ENCODE measurements at regions not wholly inside any gene's neighbourhood (a gene's known extent, or its start where the extent isn't known, plus 50 kb on each side); places are given as distances from the start of the nearest gene placed in this dataset.

DNA sequence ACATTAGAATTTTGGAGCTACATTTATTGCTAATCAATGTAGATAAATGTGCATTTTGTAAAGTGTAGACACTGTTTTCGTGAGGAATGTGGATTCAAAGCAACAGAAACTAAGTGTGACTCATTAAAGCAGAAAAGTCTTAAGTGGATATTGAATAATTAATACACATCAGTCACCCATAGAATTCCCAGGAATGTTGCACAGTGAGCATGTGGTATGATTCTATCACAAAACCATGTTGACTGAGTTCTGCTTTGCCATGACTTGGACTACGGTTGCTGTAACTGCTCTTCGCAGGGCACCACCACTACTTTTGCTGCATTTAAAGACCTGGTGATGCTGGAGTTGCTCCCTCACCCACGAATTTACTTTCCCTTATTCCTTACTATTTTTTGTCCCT lies 471.8 kb downstream of the KCNT2 start:
- no peaks in the 10 kb centered on the region for H3K27me3 ChIP-seq (replicated peaks; ENCODE audit: insufficient read depth)
- H3K4me1 ChIP-seq (ENCODE audit: control insufficient read depth in 1 of 2, low read depth in 2 of 2), result no peaks in the 10 kb centered on the region
- H3K4me3 ChIP-seq, result no peak overlapping the region
- H3K9me3 ChIP-seq, result no peaks in the 10 kb centered on the region
- TF ChIP-seq, protein P1, sequence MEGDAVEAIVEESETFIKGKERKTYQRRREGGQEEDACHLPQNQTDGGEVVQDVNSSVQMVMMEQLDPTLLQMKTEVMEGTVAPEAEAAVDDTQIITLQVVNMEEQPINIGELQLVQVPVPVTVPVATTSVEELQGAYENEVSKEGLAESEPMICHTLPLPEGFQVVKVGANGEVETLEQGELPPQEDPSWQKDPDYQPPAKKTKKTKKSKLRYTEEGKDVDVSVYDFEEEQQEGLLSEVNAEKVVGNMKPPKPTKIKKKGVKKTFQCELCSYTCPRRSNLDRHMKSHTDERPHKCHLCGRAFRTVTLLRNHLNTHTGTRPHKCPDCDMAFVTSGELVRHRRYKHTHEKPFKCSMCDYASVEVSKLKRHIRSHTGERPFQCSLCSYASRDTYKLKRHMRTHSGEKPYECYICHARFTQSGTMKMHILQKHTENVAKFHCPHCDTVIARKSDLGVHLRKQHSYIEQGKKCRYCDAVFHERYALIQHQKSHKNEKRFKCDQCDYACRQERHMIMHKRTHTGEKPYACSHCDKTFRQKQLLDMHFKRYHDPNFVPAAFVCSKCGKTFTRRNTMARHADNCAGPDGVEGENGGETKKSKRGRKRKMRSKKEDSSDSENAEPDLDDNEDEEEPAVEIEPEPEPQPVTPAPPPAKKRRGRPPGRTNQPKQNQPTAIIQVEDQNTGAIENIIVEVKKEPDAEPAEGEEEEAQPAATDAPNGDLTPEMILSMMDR (IDR thresholded peaks at IDR 0.05), result no peak
- H3K36me3 ChIP-seq, result no peaks in the 10 kb centered on the region
- no peak overlapping the region for H3K27ac ChIP-seq
- no peak for DNase-seq (ENCODE audit: low spot score)
- ATAC-seq (ENCODE audit: insufficient number of reproducible peaks, low FRiP score, low read depth), result no peak

DNA sequence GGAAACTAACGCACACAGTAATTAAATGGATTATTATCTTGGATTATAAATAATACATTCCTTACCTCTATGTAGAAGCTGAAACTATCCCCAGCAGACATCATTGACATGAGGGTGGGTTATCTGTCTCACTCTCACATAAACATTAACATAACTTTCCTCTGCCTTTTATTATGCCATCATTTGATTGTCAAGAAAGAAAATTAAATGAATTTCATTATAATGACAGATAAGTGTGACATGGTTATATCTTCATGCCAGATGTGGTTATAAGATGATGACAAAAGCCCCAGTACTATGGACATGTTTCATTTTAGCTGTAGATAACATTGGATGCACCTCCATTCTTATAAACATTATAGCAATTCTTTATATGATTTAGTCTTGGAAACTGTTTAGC lies 476.5 kb downstream of the KCNT2 start:
- TF ChIP-seq, protein P1 (IDR thresholded peaks at IDR 0.05), result no peak
- H3K36me3 ChIP-seq, result no peaks in the 10 kb centered on the region
- no peak overlapping the region for H3K4me3 ChIP-seq
- peaks cover 14 to 17% of the 10 kb centered on the region in 2 donors for H3K4me1 ChIP-seq (ENCODE audit: control insufficient read depth in 1 of 2, low read depth in 2 of 2)
- DNase-seq (ENCODE audit: low spot score) (no peak), ATAC-seq (ENCODE audit: insufficient number of reproducible peaks, low FRiP score, low read depth) (no peak)
- no peaks in the 10 kb centered on the region for H3K9me3 ChIP-seq
- no peaks in the 10 kb centered on the region for H3K27me3 ChIP-seq (replicated peaks; ENCODE audit: insufficient read depth)
- H3K27ac ChIP-seq, result no peak overlapping the region

DNA sequence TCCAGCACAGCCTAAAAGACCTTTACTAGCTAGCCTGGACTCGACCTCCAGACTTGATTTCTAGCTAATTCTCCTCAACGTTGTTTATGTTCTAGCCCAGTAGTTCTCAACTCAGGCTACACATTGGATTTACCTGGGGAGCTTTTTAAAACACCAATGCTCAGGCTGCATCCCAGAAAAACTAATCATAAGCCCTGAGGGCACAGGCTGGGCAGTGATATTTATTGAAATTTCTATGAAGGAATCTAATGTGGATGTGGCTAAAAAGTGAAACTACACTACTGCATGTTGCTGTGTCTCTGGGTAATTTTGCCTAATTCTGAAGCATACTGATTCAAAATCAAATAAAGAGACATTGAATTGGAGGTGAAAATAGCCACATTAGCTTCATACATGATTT lies 479.4 kb downstream of the KCNT2 start:
- no peak for ATAC-seq (ENCODE audit: insufficient number of reproducible peaks, low FRiP score, low read depth)
- no peak overlapping the region for H3K27ac ChIP-seq

DNA sequence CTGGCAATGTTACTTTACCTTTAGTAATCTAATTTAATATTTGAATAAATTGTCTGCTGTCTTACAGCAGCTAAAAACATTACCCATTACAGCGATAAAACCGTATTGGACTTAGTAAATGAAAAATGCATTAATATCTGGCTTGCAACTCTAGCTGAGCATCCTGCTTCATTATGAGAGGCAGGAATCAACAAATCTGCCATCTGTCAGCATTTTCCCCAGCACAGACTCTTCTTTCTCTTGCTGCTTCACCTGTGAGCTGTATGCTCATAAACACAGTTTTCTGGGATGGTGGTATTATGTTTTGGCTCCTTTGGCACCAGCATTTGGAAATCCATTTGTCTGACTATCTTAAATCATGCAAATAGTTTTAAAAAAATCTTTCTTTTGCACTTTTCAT lies 487.1 kb downstream of the KCNT2 start:
- no peaks in the 10 kb centered on the region for H3K36me3 ChIP-seq
- no peaks in the 10 kb centered on the region for H3K27me3 ChIP-seq (replicated peaks; ENCODE audit: insufficient read depth)
- ATAC-seq (ENCODE audit: insufficient number of reproducible peaks, low FRiP score, low read depth) (no peak), DNase-seq (ENCODE audit: low spot score) (no peak)
- TF ChIP-seq, protein P1 (IDR thresholded peaks at IDR 0.05), result no peak
- H3K9me3 ChIP-seq, result no peaks in the 10 kb centered on the region
- H3K4me3 ChIP-seq, result no peak overlapping the region
- H3K27ac ChIP-seq, result no peak overlapping the region
- peaks cover under 1 to 5% of the 10 kb centered on the region in 2 donors for H3K4me1 ChIP-seq (ENCODE audit: control insufficient read depth in 1 of 2, low read depth in 2 of 2)

More for the DNA sequence above, 479.4 kb downstream of the KCNT2 start:
- Histone ChIP-seq H3K9me3 (no peaks in the 10 kb centered on the region), H3K27me3 (replicated peaks; ENCODE audit: insufficient read depth) (no peaks in the 10 kb centered on the region), H3K36me3 (no peaks in the 10 kb centered on the region), H3K4me3 (peak overlapping the region; percentile 42), H3K4me1 (ENCODE audit: control insufficient read depth in 1 of 2, low read depth in 2 of 2) (peaks cover 14 to 17% of the 10 kb centered on the region in 2 donors)
- no peak for DNase-seq (ENCODE audit: low spot score)
- TF ChIP-seq, protein P1 (IDR thresholded peaks at IDR 0.05), result no peak

DNA sequence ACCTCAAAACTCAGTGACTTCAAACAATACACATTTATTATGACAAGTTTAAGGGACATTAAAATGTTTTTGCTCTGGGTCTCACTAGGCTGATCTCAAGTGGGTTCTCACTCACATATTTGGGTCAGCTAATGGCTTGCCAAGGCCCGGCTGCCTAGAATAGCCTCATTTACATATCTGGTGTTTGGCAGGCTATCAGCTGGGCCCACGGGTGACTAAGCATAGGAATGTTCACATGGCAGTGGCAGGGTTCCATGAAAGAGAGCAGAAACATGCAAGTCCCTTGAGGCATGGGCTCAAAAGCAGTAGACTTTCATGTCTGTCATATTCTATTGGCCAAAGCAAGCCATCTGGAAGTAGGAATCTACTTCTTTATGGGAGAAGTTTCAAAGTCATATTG lies 492.6 kb downstream of the KCNT2 start:
- TF ChIP-seq, protein P1 (IDR thresholded peaks at IDR 0.05), result no peak
- Histone ChIP-seq H3K4me1 (ENCODE audit: control insufficient read depth in 1 of 2, low read depth in 2 of 2) (peaks cover 12 to 24% of the 10 kb centered on the region in 2 donors), H3K27ac (no peak overlapping the region), H3K4me3 (no peak overlapping the region), H3K36me3 (no peaks in the 10 kb centered on the region), H3K27me3 (replicated peaks; ENCODE audit: insufficient read depth) (no peaks in the 10 kb centered on the region), H3K9me3 (no peaks in the 10 kb centered on the region)
- peak; percentile 73 for DNase-seq (ENCODE audit: low spot score)
- ATAC-seq (ENCODE audit: insufficient number of reproducible peaks, low FRiP score, low read depth), result peak; percentile 71
